Left renal pelvis (tissue), 4 donors: ENCODE measurements at regions not wholly inside any gene's neighbourhood (a gene's known extent, or its start where the extent isn't known, plus 50 kb on each side); places are given as distances from the start of the nearest gene placed in this dataset.
"Not testable (repeated sequence)": the region's sequence is repeated elsewhere in the genome, so short reads cannot be mapped to it uniquely, and the experiment has no call there.

ENCODE experiments used
- DNase-seq, 4 donors: peaks; one replicate each; pipeline ENCODE4 v3.0.0-alpha.2; 2013; ENCODE audit warnings: low read depth in 4 of 4, low spot score in 3 of 4

GRCh38 chr13:44815623-44816022 is 173.6 kb downstream of the NUFIP1 start:
- DNase-seq, result no peak

GRCh38 chr13:44814836-44815235 is 174.4 kb downstream of the NUFIP1 start:
- no peak for DNase-seq

- no peak for DNase-seq
Measured at GRCh38 chr13:44814161-44814560, 175.1 kb downstream of the NUFIP1 start.

GRCh38 chr13:44812818-44813217 is 176.5 kb downstream of the NUFIP1 start:
- no peak for DNase-seq

DNA sequence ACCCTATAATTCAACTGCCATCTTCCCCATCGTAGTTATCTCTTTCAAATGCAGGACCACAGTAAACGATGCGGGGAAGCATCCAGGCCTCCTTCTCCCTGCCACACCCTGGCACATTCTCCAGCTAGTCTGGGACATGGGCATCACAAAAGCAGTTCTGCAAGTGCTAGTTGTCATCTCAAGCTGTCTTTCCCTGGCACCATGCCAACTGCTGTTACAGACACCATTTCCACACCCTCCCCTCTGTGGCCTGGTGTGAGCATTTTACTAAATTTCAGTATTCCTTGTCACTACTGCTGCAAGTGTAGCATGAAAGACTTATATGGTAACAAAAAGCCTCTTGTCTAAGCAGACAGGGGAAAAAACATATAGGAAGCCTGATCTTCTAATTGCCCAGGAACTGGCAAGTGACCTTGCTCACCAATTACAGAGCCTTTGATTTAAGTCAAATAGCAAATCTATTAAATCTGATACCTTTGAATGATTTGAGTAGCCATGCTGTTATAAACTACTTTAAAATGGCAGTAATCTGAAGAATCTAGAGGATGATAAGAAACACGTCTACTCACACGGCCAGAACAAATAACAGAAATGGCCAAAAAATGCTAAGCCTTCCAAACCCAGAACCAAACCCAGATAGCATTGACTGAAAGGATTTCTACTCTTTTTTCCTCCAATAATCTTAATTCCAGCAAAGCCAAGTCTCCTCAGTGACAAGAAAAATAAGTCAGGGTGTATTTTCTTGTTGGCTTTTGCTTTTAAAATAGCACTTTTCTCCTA is 179.0 kb downstream of the NUFIP1 start:
- no peak for DNase-seq

GRCh38 chr13:44809190-44809589 is 180.1 kb downstream of the NUFIP1 start:
- no peak for DNase-seq

- no peak for DNase-seq
Measured at GRCh38 chr13:44808185-44808584, 181.1 kb downstream of the NUFIP1 start.

- DNase-seq, result no peak
Measured at GRCh38 chr13:44807449-44808034, 181.7 kb downstream of the NUFIP1 start.

GRCh38 chr13:44806826-44807225 is 182.4 kb downstream of the NUFIP1 start:
- DNase-seq, result no peak

GRCh38 chr13:44805585-44805984 is 183.7 kb downstream of the NUFIP1 start:
- DNase-seq, result no peak

DNA sequence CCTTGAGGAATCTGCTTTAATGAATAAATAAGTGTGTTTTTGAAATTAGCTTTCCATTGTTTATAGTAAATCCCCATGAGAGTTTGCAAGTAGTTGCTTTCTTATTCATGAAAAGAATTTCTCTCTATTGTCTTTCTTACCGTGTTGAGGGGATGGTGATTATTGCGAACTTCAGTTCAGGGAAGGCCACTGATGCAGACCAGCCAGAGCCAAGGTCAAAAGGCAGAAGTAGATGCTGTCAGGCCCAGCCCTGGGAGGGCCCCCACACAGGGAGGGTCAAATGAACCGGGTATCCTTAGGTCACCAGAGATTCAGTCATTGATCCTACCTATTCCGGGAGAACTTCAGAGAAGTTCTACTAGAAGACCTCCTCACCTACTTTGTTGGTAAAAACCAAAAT is 185.9 kb downstream of the NUFIP1 start:
- DNase-seq, result no peak

- DNase-seq, result no peak
Measured at GRCh38 chr13:44802491-44802890, 186.8 kb downstream of the NUFIP1 start.

GRCh38 chr13:44801990-44802389 is 187.3 kb downstream of the NUFIP1 start:
- DNase-seq, result no peak

DNA sequence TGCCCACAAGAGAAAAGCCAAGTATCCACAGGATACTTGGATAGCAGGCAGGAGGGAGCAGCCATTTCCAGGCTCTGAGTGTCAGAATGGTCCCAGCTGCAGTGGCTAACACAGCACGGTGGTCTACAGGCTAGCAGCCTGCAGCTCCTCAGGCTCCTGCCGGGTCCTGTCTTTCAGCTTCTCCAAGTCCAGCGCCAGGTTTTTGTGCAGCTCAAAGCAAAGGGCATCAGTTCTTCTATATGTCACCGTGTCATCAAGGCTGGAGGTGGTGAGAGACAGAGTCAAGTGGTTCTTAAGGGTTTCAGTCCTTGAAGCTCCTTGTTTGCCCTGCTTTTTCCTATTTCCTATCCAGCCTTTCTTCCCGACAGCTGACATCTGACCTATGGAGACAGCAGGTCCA is 188.6 kb downstream of the NUFIP1 start:
- DNase-seq, result no peak

DNA sequence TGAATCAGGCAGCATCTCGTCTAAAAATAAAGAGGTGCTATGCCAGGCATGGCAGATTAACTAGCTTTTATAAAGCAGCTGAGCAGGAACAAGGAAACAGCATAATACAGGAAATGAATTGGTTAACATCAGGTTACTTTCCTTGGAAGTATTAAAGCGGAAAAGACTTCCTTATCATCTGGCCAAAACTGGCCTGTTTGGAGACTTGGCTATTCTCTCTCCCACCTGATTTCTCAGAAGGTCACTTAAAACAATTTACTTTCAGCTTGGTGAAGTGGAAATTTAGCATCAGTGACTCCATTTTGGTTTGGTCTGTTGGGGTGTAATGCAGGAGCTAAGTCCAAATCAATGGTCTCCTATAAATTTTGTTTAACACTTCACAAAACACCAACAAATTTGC is 191.6 kb downstream of the NUFIP1 start:
- DNase-seq, result no peak

GRCh38 chr13:44796597-44797490 is 192.4 kb downstream of the NUFIP1 start:
- no peak for DNase-seq

GRCh38 chr13:44796039-44796438 is 193.2 kb downstream of the NUFIP1 start:
- not testable (repeated sequence) for DNase-seq

DNA sequence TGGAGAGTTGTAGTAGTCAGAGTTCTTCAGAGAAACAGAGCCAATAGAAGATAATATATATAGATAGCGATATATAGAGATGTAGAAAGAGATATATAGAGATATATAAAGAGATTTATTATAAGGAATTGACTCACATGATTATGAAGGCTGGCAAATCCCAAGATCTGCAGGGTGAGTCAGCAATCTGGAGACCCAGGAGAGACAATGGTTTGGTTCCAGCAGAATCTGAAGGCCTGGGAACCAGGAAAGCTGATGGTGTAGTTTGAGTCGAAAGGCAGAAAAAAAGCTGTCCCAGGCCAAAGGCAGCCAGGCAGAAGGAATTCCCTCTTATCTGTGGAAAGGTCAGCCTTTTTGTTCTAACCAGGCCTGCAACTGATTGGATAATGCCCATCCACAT is 194.1 kb downstream of the NUFIP1 start:
- no peak for DNase-seq

DNA sequence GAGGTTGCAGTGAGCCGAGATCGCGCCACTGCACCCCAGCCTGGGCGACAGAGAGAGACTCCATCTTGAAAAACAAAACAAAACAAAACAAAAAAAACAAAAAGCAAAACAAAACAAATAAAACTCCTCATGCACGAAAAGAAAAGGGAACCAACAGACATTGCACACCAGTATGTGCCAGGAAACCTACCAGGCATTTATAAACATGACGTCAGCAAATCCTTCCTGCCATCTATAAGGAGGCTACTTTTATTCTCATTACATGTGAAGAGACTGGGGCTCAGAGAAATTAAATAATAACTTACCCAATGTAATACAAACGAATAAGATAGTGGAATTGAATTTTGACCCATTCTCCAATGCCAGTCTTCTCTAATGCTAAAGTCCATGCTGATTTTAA is 197.2 kb downstream of the NUFIP1 start:
- no peak for DNase-seq

DNA sequence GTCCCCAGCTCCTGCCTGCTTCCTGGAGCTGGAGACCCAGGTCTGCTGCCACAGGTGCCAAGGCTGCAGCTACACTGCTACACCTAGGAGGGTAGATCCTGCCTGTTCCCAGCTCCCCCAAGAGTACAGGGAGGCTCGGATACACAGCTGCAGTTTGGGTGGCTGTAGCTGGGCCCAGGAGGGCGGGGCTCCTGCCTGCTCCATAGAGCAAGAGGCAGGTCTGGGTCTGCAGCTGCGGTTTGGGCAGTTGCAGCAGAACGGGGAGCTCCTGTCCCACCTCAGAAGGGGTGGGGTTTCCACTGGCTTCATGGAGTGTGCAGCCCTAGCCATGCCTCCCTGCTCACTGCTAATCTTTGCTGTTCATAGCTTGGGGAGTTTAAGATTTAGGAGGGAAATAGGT is 199.0 kb downstream of the NUFIP1 start:
- DNase-seq, result no peak

DNA sequence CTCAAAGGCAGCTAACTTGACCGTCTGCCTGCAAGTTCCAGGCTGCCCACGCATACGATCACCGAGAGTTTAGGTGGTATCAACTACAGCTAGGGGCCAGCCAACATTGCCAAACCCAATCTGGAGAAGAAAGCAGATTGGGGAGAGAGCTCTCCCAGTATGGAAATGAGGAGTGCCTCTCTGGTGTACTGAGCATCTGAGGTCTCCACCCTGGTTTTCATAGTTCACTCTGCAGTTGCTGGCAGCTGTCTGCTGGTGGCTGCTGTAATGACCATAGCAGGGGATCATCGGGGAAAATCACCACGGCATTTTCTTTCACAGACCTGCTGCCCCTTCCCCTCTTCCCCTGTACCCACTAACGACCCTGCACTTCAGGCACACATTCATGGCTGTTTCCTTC is 201.7 kb downstream of the NUFIP1 start:
- no peak for DNase-seq

DNA sequence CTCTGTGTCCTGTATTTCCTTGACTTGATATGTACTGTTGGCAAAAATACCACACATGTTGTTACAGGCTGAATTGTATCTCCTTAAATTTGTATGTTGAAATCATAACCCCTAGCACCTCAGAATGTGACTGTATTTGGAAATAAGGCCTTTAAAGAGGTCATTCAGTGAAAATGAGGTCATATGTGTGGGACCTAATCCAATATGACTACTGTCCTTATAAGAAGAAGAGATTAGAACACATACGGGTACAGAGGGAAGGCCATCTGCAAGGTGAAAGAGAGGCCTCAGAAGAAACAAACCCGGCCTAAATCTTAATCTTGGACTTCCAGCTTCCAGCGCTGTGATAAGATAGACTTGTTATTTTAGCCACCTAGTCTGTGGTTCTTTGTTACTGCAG is 202.5 kb downstream of the NUFIP1 start:
- no peak for DNase-seq
